Trophoblast cell (in vitro differentiated cells and primary cell): ENCODE measurements at regions not wholly inside any gene's neighbourhood (a gene's known extent, or its start where the extent isn't known, plus 50 kb on each side); places are given as distances from the start of the nearest gene placed in this dataset.
A peak's percentile ranks its signal among the peaks of the same experiment; 100 is the strongest.
"Not testable (repeated sequence)": the region's sequence is repeated elsewhere in the genome, so short reads cannot be mapped to it uniquely, and the experiment has no call there.

Experiments used
- DNase-seq, 2 donors: peaks; one replicate each; pipeline ENCODE4 v3.0.0-alpha.2; 2016
- H2AFZ ChIP-seq: 2 replicates; pipeline ENCODE4 v1.6.1; 2013; ENCODE audit warnings: low read length, moderate library complexity, mild to moderate bottlenecking; ENCODE audit not compliant: insufficient read depth, poor library complexity
- H2AK5ac ChIP-seq: 2 replicates; pipeline ENCODE4 v1.6.1; 2013; ENCODE audit warnings: mild to moderate bottlenecking, low read length
- H2BK120ac ChIP-seq: 2 replicates; pipeline ENCODE4 v1.6.1; 2013; ENCODE audit warnings: low read length, mild to moderate bottlenecking, moderate library complexity; ENCODE audit not compliant: insufficient read depth, poor library complexity
- H2BK12ac ChIP-seq: 2 replicates; pipeline ENCODE4 v1.6.1; 2013; ENCODE audit warnings: mild to moderate bottlenecking, low read length, moderate library complexity
- H2BK5ac ChIP-seq: 2 replicates; pipeline ENCODE4 v1.6.1; 2013; ENCODE audit warnings: low read length, low read depth, moderate library complexity, mild to moderate bottlenecking; ENCODE audit not compliant: poor library complexity
- H3K14ac ChIP-seq: 2 replicates; pipeline ENCODE4 v1.6.1; 2013; ENCODE audit warnings: mild to moderate bottlenecking, low read length
- H3K18ac ChIP-seq: 2 replicates; pipeline ENCODE4 v1.6.1; 2013; ENCODE audit warnings: mild to moderate bottlenecking, low read length
- H3K23ac ChIP-seq: 2 replicates; pipeline ENCODE4 v1.6.1; 2013; ENCODE audit warnings: low read length
- H3K27ac ChIP-seq: 2 replicates; pipeline ENCODE4 v1.5.1; 2013; ENCODE audit warnings: low read depth, mild to moderate bottlenecking, inconsistent platforms, low read length, moderate library complexity
- H3K27me3 ChIP-seq: 2 replicates; pipeline ENCODE4 v1.6.1; 2013; ENCODE audit warnings: inconsistent platforms, mild to moderate bottlenecking, low read length, moderate library complexity; ENCODE audit not compliant: insufficient read depth
- H3K36me3 ChIP-seq, 2 experiments: 1 replicate in 1 of 2; 2 replicates in 1 of 2; pipeline ENCODE4 v1.6.1; 2013; ENCODE audit warnings: low read length in 2 of 2, mild to moderate bottlenecking in 2 of 2, moderate library complexity in 1 of 2; ENCODE audit not compliant: insufficient read depth in 2 of 2, control insufficient read depth in 1 of 2
- H3K4ac ChIP-seq: 2 replicates; pipeline ENCODE4 v1.6.1; 2013; ENCODE audit warnings: low read depth, mild to moderate bottlenecking, low read length, moderate library complexity
- H3K4me1 ChIP-seq, 2 experiments: 1 replicate in 1 of 2; 2 replicates in 1 of 2; pipeline ENCODE4 v1.6.1; 2013; ENCODE audit warnings: low read length in 2 of 2, mild to moderate bottlenecking in 2 of 2, moderate library complexity in 1 of 2; ENCODE audit not compliant: insufficient read depth in 2 of 2, control insufficient read depth in 1 of 2
- H3K4me2 ChIP-seq: 2 replicates; pipeline ENCODE4 v1.6.1; 2013; ENCODE audit warnings: inconsistent platforms, mild to moderate bottlenecking, low read length, moderate library complexity
- H3K4me3 ChIP-seq: 2 replicates; pipeline ENCODE4 v1.5.1; 2013; ENCODE audit warnings: mild to moderate bottlenecking, low read depth, low read length, inconsistent platforms
- H3K79me1 ChIP-seq: one replicate; pipeline ENCODE4 v1.6.1; 2013; ENCODE audit warnings: low read length
- H3K79me2 ChIP-seq: 2 replicates; pipeline ENCODE4 v1.6.1; 2013; ENCODE audit warnings: low read length, mild to moderate bottlenecking; ENCODE audit not compliant: control insufficient read depth, insufficient read depth, poor library complexity
- H3K9ac ChIP-seq: 2 replicates; pipeline ENCODE4 v1.6.1; 2013; ENCODE audit warnings: mild to moderate bottlenecking, low read length
- H3K9me3 ChIP-seq: 2 replicates; pipeline ENCODE4 v1.6.1; 2013; ENCODE audit warnings: low read depth, mild to moderate bottlenecking, control low read depth, inconsistent platforms, low read length; ENCODE audit not compliant: insufficient read depth
- H4K12ac ChIP-seq: 2 replicates; pipeline ENCODE4 v1.6.1; 2013; ENCODE audit warnings: low read depth, mild to moderate bottlenecking, low read length, moderate library complexity
- H4K8ac ChIP-seq: 2 replicates; pipeline ENCODE4 v1.6.1; 2013; ENCODE audit warnings: low read depth, mild to moderate bottlenecking, low read length, moderate library complexity
- H4K91ac ChIP-seq: one replicate; pipeline ENCODE4 v1.6.1; 2013; ENCODE audit warnings: low read depth, mild to moderate bottlenecking, low read length, moderate library complexity
- WGBS: extraction: QIAGEN DNeasy Blood & Tissue Kit; methylation state at CpG from one replicate; pipeline ENCODE4 v1.1.7; 2013; ENCODE audit warnings: missing lambda C conversion rate; ENCODE audit not compliant: insufficient read length, insufficient coverage; ENCODE audit errors: extremely low coverage; 5-methylcytosine and 5-hydroxymethylcytosine counted together

DNA sequence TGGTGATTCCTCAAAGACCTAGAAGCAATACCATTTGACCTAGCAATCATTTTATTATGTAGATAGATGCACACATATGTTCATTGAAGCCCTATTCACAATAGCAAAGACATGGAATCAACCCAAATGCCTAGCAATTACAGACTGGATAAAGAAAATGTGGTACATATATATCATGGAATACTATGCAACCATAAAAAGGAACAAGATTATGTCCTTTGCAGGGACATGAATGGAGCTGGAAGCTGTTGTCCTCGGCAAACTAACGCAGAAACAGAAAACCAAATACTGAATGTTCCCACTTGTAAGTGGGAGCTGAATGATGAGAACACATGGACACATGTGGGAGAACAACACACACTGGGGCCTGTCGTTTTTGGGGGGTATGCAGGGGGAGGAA lies 269.8 kb downstream of the CGGBP1 start:
- not testable (repeated sequence) for H3K9me3 ChIP-seq, H2BK120ac ChIP-seq, H3K79me2 ChIP-seq, H4K91ac ChIP-seq, H2AFZ ChIP-seq, DNase-seq, H3K14ac ChIP-seq, H3K36me3 ChIP-seq, H3K79me1 ChIP-seq, H2AK5ac ChIP-seq, H2BK5ac ChIP-seq, H3K4me2 ChIP-seq, H3K18ac ChIP-seq, H3K9ac ChIP-seq, H3K23ac ChIP-seq, H3K4me1 ChIP-seq, H3K4ac ChIP-seq, H3K27me3 ChIP-seq, H3K27ac ChIP-seq, H2BK12ac ChIP-seq, H3K4me3 ChIP-seq, H4K12ac ChIP-seq
- peak overlapping the region; percentile 19 for H4K8ac ChIP-seq
- no CpG with 5 or more reads among the region's 3 CpGs for WGBS

DNA sequence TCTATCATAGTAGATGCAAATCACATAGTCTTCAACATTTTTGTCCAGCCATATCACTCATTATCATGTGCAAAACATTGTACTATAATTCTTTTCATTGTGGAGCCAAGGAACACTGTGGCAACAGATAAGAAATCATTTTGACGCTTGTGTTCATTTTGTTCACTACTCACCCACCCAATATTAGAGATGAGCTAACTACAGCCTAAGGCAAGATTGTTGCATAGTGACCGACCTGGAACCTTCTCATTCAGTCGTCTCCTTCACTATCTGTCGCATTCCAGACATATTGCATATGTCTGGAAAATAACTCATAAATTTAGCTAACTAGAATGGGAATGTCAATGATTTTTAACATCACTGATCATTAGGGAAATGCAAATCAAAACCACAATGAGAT lies 270.3 kb downstream of the CGGBP1 start:
- peaks cover 0 to 2% of the 10 kb centered on the region in 2 experiments for H3K4me1 ChIP-seq
- H3K9ac ChIP-seq: no peak overlapping the region
- no peak overlapping the region for H2BK5ac ChIP-seq
- no peak overlapping the region for H2AK5ac ChIP-seq
- H3K23ac ChIP-seq: no peak overlapping the region
- no peak overlapping the region for H2AFZ ChIP-seq
- H3K14ac ChIP-seq: no peak overlapping the region
- DNase-seq: peak; percentile 72 to 98
- no peak overlapping the region for H3K4me2 ChIP-seq
- H3K4me3 ChIP-seq: no peak overlapping the region
- H3K27me3 ChIP-seq: peaks cover 5% of the 10 kb centered on the region
- H3K27ac ChIP-seq: no peak overlapping the region
- no peak overlapping the region for H3K4ac ChIP-seq
- H3K18ac ChIP-seq: no peak overlapping the region
- no peaks in the 10 kb centered on the region for H3K79me1 ChIP-seq
- no peak overlapping the region for H4K91ac ChIP-seq
- H2BK120ac ChIP-seq: no peak overlapping the region
- no peak overlapping the region for H2BK12ac ChIP-seq
- H4K12ac ChIP-seq: no peak overlapping the region
- no peak overlapping the region for H4K8ac ChIP-seq
- no peaks in the 10 kb centered on the region for H3K36me3 ChIP-seq
- no peaks in the 10 kb centered on the region for H3K9me3 ChIP-seq
- no peaks in the 10 kb centered on the region for H3K79me2 ChIP-seq
- no CpG with 5 or more reads among the region's 4 CpGs for WGBS

GRCh38 chr3:87780811-87781210 lies 278.0 kb downstream of the CGGBP1 start:
- Histone ChIP-seq H4K12ac (no peak overlapping the region), H2AFZ (no peak overlapping the region), H3K4me3 (no peak overlapping the region), H3K4me2 (no peak overlapping the region), H2BK120ac (no peak overlapping the region), H3K4me1 (no peaks in the 10 kb centered on the region), H2BK12ac (no peak overlapping the region), H2BK5ac (no peak overlapping the region), H3K36me3 (no peaks in the 10 kb centered on the region), H3K79me1 (no peaks in the 10 kb centered on the region), H2AK5ac (no peak overlapping the region), H4K8ac (no peak overlapping the region), H3K79me2 (no peaks in the 10 kb centered on the region), H4K91ac (no peak overlapping the region), H3K27me3 (no peaks in the 10 kb centered on the region), H3K27ac (no peak overlapping the region), H3K4ac (no peak overlapping the region), H3K23ac (no peak overlapping the region), H3K14ac (no peak overlapping the region), H3K18ac (no peak overlapping the region), H3K9me3 (no peaks in the 10 kb centered on the region), H3K9ac (no peak overlapping the region)
- WGBS: no CpG with 5 or more reads among the region's 2 CpGs
- peak in 1 of 2 donors; percentile 65 for DNase-seq

DNA sequence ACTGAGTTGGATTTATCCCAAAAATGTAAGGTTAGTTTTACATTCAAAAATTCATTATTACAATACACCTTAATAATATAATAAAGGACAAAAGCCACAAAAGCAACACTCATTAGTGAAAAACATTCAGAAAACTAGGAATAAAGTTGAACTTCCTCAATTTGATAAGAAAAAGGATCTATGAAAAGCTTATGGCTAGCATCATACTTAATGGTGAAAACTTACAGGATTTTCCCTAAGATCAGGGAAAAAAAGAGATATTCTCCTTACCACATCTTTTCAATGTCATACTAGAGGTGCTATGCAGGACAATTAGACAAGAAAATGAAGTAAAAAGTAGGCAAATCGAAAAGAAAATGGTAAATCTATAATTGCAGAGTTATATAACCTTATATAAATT lies 279.9 kb downstream of the CGGBP1 start:
- Histone ChIP-seq H3K27ac (no peak overlapping the region), H3K9me3 (no peaks in the 10 kb centered on the region), H2AFZ (no peak overlapping the region), H3K4ac (no peak overlapping the region), H3K4me3 (no peak overlapping the region), H2BK12ac (no peak overlapping the region), H3K79me2 (no peaks in the 10 kb centered on the region), H3K9ac (no peak overlapping the region), H3K18ac (no peak overlapping the region), H2BK120ac (no peak overlapping the region), H4K91ac (no peak overlapping the region), H2BK5ac (no peak overlapping the region), H4K8ac (no peak overlapping the region), H3K14ac (no peak overlapping the region), H4K12ac (no peak overlapping the region), H3K36me3 (no peaks in the 10 kb centered on the region), H3K4me1 (no peaks in the 10 kb centered on the region), H3K23ac (no peak overlapping the region), H3K79me1 (no peaks in the 10 kb centered on the region), H2AK5ac (no peak overlapping the region), H3K27me3 (no peaks in the 10 kb centered on the region), H3K4me2 (no peak overlapping the region)
- no CpG with 5 or more reads among the region's 1 CpG for WGBS
- DNase-seq: no peak
